BLaER1 (cell line): ENCODE measurements at regions not wholly inside any gene's neighbourhood (a gene's known extent, or its start where the extent isn't known, plus 50 kb on each side); places are given as distances from the start of the nearest gene placed in this dataset.
A peak's percentile ranks its signal among the peaks of the same experiment; 100 is the strongest.

Experiments
- H3K27ac ChIP-seq: shearing (Covaris generic); formaldehyde crosslinking; 2 replicates; pipeline ENCODE4 v1.8.1; 2022
- H3K27me3 ChIP-seq: shearing (Covaris generic); formaldehyde crosslinking; 2 replicates; pipeline ENCODE4 v1.8.1; 2022
- H3K36me3 ChIP-seq: shearing (Covaris generic); formaldehyde crosslinking; 2 replicates; pipeline ENCODE4 v1.8.1; 2022
- H3K4me1 ChIP-seq: shearing (Covaris generic); formaldehyde crosslinking; 2 replicates; pipeline ENCODE4 v1.8.1; 2022
- H3K4me2 ChIP-seq: shearing (Covaris generic); formaldehyde crosslinking; 2 replicates; pipeline ENCODE4 v1.8.1; 2022
- H3K4me3 ChIP-seq: shearing (Covaris generic); formaldehyde crosslinking; 2 replicates; pipeline ENCODE4 v1.8.1; 2022
- H3K9ac ChIP-seq: shearing (Covaris generic); formaldehyde crosslinking; 2 replicates; pipeline ENCODE4 v1.8.1; 2022
- H3K9me3 ChIP-seq: shearing (Covaris generic); formaldehyde crosslinking; 2 replicates; pipeline ENCODE4 v1.8.1; 2022
- H4K20me1 ChIP-seq: shearing (Covaris generic); formaldehyde crosslinking; 2 replicates; pipeline ENCODE4 v1.8.1; 2022
- Cebpa-rat ChIP-seq: shearing (Covaris generic); IDR thresholded peaks from 2 replicates; pipeline ENCODE4 v1.8.1; 2022

- no peaks in the 10 kb centered on the region for H4K20me1 ChIP-seq
- H3K4me2 ChIP-seq: no peak overlapping the region
- no peak for TF ChIP-seq Cebpa-rat
- no peak overlapping the region for H3K4me3 ChIP-seq
- no peak overlapping the region for H3K27ac ChIP-seq
- no peaks in the 10 kb centered on the region for H3K9me3 ChIP-seq
- peaks cover 51% of the 10 kb centered on the region for H3K4me1 ChIP-seq
- no peaks in the 10 kb centered on the region for H3K36me3 ChIP-seq
- H3K9ac ChIP-seq: no peak overlapping the region
- H3K27me3 ChIP-seq: no peaks in the 10 kb centered on the region
Measured at GRCh38 chr1:60390593-60391282, 317.2 kb upstream of the C1orf87 start.

- H3K9me3 ChIP-seq: no peaks in the 10 kb centered on the region
- H3K4me1 ChIP-seq: peaks cover 35% of the 10 kb centered on the region
- TF ChIP-seq Cebpa-rat: peak; percentile 56; the same call in 1 of the 2 replicates
- H4K20me1 ChIP-seq: no peaks in the 10 kb centered on the region
- H3K27ac ChIP-seq: no peak overlapping the region
- H3K4me3 ChIP-seq: no peak overlapping the region
- H3K4me2 ChIP-seq: peak overlapping the region; percentile 68
- H3K36me3 ChIP-seq: no peaks in the 10 kb centered on the region
- no peaks in the 10 kb centered on the region for H3K27me3 ChIP-seq
- no peak overlapping the region for H3K9ac ChIP-seq
Measured at GRCh38 chr1:60388092-60388987, 314.8 kb upstream of the C1orf87 start.

GRCh38 chr1:60387175-60387574, 313.6 kb upstream of the C1orf87 start:
- Histone ChIP-seq H4K20me1 (no peaks in the 10 kb centered on the region), H3K27me3 (no peaks in the 10 kb centered on the region), H3K4me1 (peaks cover 30% of the 10 kb centered on the region), H3K27ac (no peak overlapping the region), H3K36me3 (no peaks in the 10 kb centered on the region), H3K9ac (no peak overlapping the region), H3K4me3 (no peak overlapping the region), H3K9me3 (no peaks in the 10 kb centered on the region), H3K4me2 (peak overlapping the region; percentile 68; the same call in 1 of the 2 replicates)
- TF ChIP-seq Cebpa-rat: no peak

GRCh38 chr1:60386249-60386648, 312.7 kb upstream of the C1orf87 start:
- Histone ChIP-seq H3K9ac (no peak overlapping the region), H3K4me2 (peak overlapping the region; percentile 7; the same call in 1 of the 2 replicates), H4K20me1 (no peaks in the 10 kb centered on the region), H3K9me3 (no peaks in the 10 kb centered on the region), H3K36me3 (no peaks in the 10 kb centered on the region), H3K27me3 (no peaks in the 10 kb centered on the region), H3K27ac (no peak overlapping the region), H3K4me1 (peaks cover 30% of the 10 kb centered on the region), H3K4me3 (no peak overlapping the region)
- no peak for TF ChIP-seq Cebpa-rat

- Histone ChIP-seq H4K20me1 (no peaks in the 10 kb centered on the region), H3K4me3 (no peak overlapping the region), H3K27ac (no peak overlapping the region), H3K27me3 (no peaks in the 10 kb centered on the region), H3K4me2 (no peak overlapping the region), H3K36me3 (no peaks in the 10 kb centered on the region), H3K4me1 (no peaks in the 10 kb centered on the region), H3K9ac (no peak overlapping the region), H3K9me3 (peaks cover 12% of the 10 kb centered on the region)
- TF ChIP-seq Cebpa-rat: no peak
Measured at GRCh38 chr1:60376196-60376595, 302.6 kb upstream of the C1orf87 start.

- no peak overlapping the region for H3K27ac ChIP-seq
- H3K27me3 ChIP-seq: no peaks in the 10 kb centered on the region
- no peak overlapping the region for H3K4me3 ChIP-seq
- H3K9ac ChIP-seq: no peak overlapping the region
- H3K9me3 ChIP-seq: peaks cover 14% of the 10 kb centered on the region
- no peak overlapping the region for H3K4me2 ChIP-seq
- no peaks in the 10 kb centered on the region for H3K36me3 ChIP-seq
- no peak for TF ChIP-seq Cebpa-rat
- no peaks in the 10 kb centered on the region for H3K4me1 ChIP-seq
- no peaks in the 10 kb centered on the region for H4K20me1 ChIP-seq
Measured at GRCh38 chr1:60374537-60374936, 301.0 kb upstream of the C1orf87 start.

GRCh38 chr1:60367532-60367931, 294.0 kb upstream of the C1orf87 start:
- peaks cover 20% of the 10 kb centered on the region for H3K4me1 ChIP-seq
- H3K27me3 ChIP-seq: no peaks in the 10 kb centered on the region
- H3K4me3 ChIP-seq: no peak overlapping the region
- peak overlapping the region; percentile 55 for H3K4me2 ChIP-seq
- H3K27ac ChIP-seq: peak overlapping the region; percentile 3; the same call in 1 of the 2 replicates
- H3K9me3 ChIP-seq: peaks cover 14% of the 10 kb centered on the region
- no peaks in the 10 kb centered on the region for H4K20me1 ChIP-seq
- TF ChIP-seq Cebpa-rat: no peak
- H3K36me3 ChIP-seq: no peaks in the 10 kb centered on the region
- H3K9ac ChIP-seq: no peak overlapping the region

GRCh38 chr1:60359431-60359830, 285.9 kb upstream of the C1orf87 start:
- H3K9me3 ChIP-seq: 0 out of 2 replicates have a peak, but pooled peaks cover 4% of the 10 kb centered on the region
- H3K4me3 ChIP-seq: no peak overlapping the region
- H3K27me3 ChIP-seq: no peaks in the 10 kb centered on the region
- no peak for TF ChIP-seq Cebpa-rat
- no peaks in the 10 kb centered on the region for H3K4me1 ChIP-seq
- H3K36me3 ChIP-seq: no peaks in the 10 kb centered on the region
- H3K4me2 ChIP-seq: no peak overlapping the region
- H3K9ac ChIP-seq: no peak overlapping the region
- no peak overlapping the region for H3K27ac ChIP-seq
- no peaks in the 10 kb centered on the region for H4K20me1 ChIP-seq

- no peak overlapping the region for H3K9ac ChIP-seq
- H3K27me3 ChIP-seq: no peaks in the 10 kb centered on the region
- H3K36me3 ChIP-seq: no peaks in the 10 kb centered on the region
- no peaks in the 10 kb centered on the region for H4K20me1 ChIP-seq
- H3K4me1 ChIP-seq: no peaks in the 10 kb centered on the region
- no peak for TF ChIP-seq Cebpa-rat
- H3K9me3 ChIP-seq: no peaks in the 10 kb centered on the region
- no peak overlapping the region for H3K4me3 ChIP-seq
- no peak overlapping the region for H3K27ac ChIP-seq
- no peak overlapping the region for H3K4me2 ChIP-seq
Measured at GRCh38 chr1:60350531-60350930, 277.0 kb upstream of the C1orf87 start.

- Histone ChIP-seq H3K27ac (no peak overlapping the region), H3K27me3 (no peaks in the 10 kb centered on the region), H3K9me3 (no peaks in the 10 kb centered on the region), H3K9ac (no peak overlapping the region), H4K20me1 (no peaks in the 10 kb centered on the region), H3K4me1 (no peaks in the 10 kb centered on the region), H3K4me3 (no peak overlapping the region), H3K36me3 (no peaks in the 10 kb centered on the region), H3K4me2 (no peak overlapping the region)
- no peak for TF ChIP-seq Cebpa-rat
Measured at GRCh38 chr1:60348884-60349283, 275.3 kb upstream of the C1orf87 start.
